GM23248 (cell line): ENCODE measurements at regions not wholly inside any gene's neighbourhood (a gene's known extent, or its start where the extent isn't known, plus 50 kb on each side); places are given as distances from the start of the nearest gene placed in this dataset.

Experiments
- DNase-seq: peaks from one replicate; pipeline ENCODE4 v3.0.0-alpha.2; 2015
- H2AFZ ChIP-seq: fragments of 200-600 bp; sonication (generic); 2 replicates; pipeline ENCODE4 v1.6.1; 2016; ENCODE audit warnings: antibody characterized with exemption
- H3F3A ChIP-seq: fragments of 200-600 bp; sonication (generic); 2 replicates; pipeline ENCODE4 v1.6.1; 2016; ENCODE audit warnings: mild to moderate bottlenecking, antibody characterized with exemption, mixed run types; ENCODE audit not compliant: insufficient read depth
- H3K27ac ChIP-seq: fragments of 200-600 bp; sonication (generic); 2 replicates; pipeline ENCODE4 v1.5.1; 2016; ENCODE audit warnings: mild to moderate bottlenecking
- H3K27me3 ChIP-seq: fragments of 200-600 bp; sonication (generic); replicated peaks from 2 replicates; pipeline ENCODE4 v1.6.1; 2016; ENCODE audit warnings: mild to moderate bottlenecking; ENCODE audit not compliant: insufficient read depth
- H3K36me3 ChIP-seq: fragments of 200-600 bp; sonication (generic); 2 replicates; pipeline ENCODE4 v1.6.1; 2016; ENCODE audit warnings: low read depth, mild to moderate bottlenecking
- H3K4me1 ChIP-seq: fragments of 200-600 bp; sonication (generic); 2 replicates; pipeline ENCODE4 v1.6.1; 2016; ENCODE audit warnings: mild to moderate bottlenecking; ENCODE audit not compliant: insufficient read depth
- H3K4me2 ChIP-seq: fragments of 200-600 bp; sonication (generic); one replicate; pipeline ENCODE4 v1.6.1; 2016; ENCODE audit warnings: mild to moderate bottlenecking; ENCODE audit not compliant: unreplicated experiment
- H3K4me3 ChIP-seq: fragments of 200-600 bp; sonication (generic); 2 replicates; pipeline ENCODE4 v1.5.1; 2016; ENCODE audit warnings: mild to moderate bottlenecking
- H3K79me2 ChIP-seq: fragments of 200-600 bp; sonication (generic); 2 replicates; pipeline ENCODE4 v1.6.1; 2016; ENCODE audit warnings: mild to moderate bottlenecking; ENCODE audit not compliant: insufficient read depth
- H3K9ac ChIP-seq: fragments of 200-600 bp; sonication (generic); 2 replicates; pipeline ENCODE4 v1.6.1; 2016; ENCODE audit warnings: mild to moderate bottlenecking
- H3K9me2 ChIP-seq: fragments of 200-600 bp; sonication (generic); 2 replicates; pipeline ENCODE4 v1.6.1; 2016; ENCODE audit warnings: mixed run types, mild to moderate bottlenecking, moderate library complexity; ENCODE audit not compliant: insufficient read depth
- H3K9me3 ChIP-seq: fragments of 200-600 bp; sonication (generic); one replicate; pipeline ENCODE4 v1.6.1; 2017; ENCODE audit warnings: low read depth
- H4K20me1 ChIP-seq: fragments of 200-600 bp; sonication (generic); 2 replicates; pipeline ENCODE4 v1.6.0; 2016; ENCODE audit not compliant: insufficient read depth
- EZH2 ChIP-seq: fragments of 200-600 bp; sonication (generic); IDR thresholded peaks from 2 replicates; pipeline ENCODE4 v1.6.1; 2018; ENCODE audit warnings: antibody characterized with exemption, mild to moderate bottlenecking; ENCODE audit not compliant: insufficient read depth, poor library complexity, severe bottlenecking
- EZH2phosphoT487 ChIP-seq: fragments of 200-600 bp; sonication (generic); IDR thresholded peaks from 2 replicates; pipeline ENCODE4 v1.6.1; 2018; ENCODE audit warnings: antibody characterized with exemption, moderate library complexity, mild to moderate bottlenecking, low read depth; ENCODE audit not compliant: insufficient read depth
- WGBS, 2 experiments: methylation state at CpG; one replicate each; pipeline ENCODE4 v1.1.6; 2015 to 2017; ENCODE audit warnings: low lambda C conversion rate in 2 of 2, low coverage in 1 of 2; ENCODE audit errors: missing lambda C conversion rate in 2 of 2; 5-methylcytosine and 5-hydroxymethylcytosine counted together
- in situ Hi-C: fragments of 300-500 bp; cut with MboI; formaldehyde crosslinking; loops from 2 replicates; pipeline ENCODE4 v1.15.0; 2020

DNA sequence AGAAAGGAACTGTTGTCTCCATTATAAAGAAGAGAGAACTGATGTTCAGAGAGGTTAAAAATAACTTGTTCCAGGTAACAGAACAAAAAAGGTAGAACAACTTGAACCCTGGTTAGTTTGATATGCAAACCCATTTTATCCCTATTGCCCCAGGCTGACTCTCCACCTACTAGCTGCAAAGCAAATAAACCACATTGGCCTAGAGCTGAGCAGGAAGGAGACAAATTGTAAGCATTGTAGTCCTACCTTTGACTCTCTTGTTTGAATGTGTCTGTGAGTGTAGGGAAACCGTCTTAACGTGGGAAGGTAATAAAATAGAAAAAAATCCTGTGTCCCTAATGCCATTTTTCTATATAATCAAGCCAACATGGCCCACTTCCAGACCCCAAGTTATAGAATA is 126.4 kb downstream of the CCER1 start:
- Histone ChIP-seq H3K4me3 (no peak overlapping the region), H3K9ac (no peak overlapping the region), H3K9me2 (peaks cover 2% of the 10 kb centered on the region; the same call in 1 of the 2 replicates), H3K79me2 (no peaks in the 10 kb centered on the region), H3K36me3 (no peaks in the 10 kb centered on the region), H3K27me3 (no peaks in the 10 kb centered on the region), H2AFZ (no peak overlapping the region), H3K4me1 (no peaks in the 10 kb centered on the region), H3K27ac (no peak overlapping the region), H4K20me1 (no peaks in the 10 kb centered on the region), H3K4me2 (no peak overlapping the region), H3K9me3 (no peaks in the 10 kb centered on the region), H3F3A (no peaks in the 10 kb centered on the region)
- 16 to 19% methylated on average over 2 of the region's 2 CpGs for WGBS, 2 experiments
- no peak for DNase-seq
- TF ChIP-seq EZH2phosphoT487 (no peak), EZH2 (no peak)
- in situ Hi-C loops = no loop called here

DNA sequence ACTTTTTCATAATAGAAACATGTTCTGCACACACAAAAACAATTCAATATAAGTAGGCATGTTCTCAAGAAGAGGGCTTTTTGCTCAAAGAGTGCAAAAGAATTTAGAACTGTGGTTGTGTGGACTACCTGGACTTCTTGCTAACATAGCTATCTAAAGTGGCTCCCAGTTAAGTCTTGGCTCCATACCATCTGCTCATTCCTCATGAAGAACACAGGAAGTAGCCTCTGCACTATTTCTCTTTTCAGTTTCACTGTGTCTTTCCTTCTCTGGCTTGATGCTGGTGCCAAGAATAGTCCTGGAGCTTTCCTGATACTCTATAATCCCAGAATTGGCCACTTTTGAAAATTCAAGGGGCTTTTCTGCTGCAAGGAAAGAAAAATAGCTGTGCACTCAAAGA is 127.4 kb downstream of the CCER1 start:
- TF ChIP-seq EZH2 (no peak), EZH2phosphoT487 (no peak)

DNA sequence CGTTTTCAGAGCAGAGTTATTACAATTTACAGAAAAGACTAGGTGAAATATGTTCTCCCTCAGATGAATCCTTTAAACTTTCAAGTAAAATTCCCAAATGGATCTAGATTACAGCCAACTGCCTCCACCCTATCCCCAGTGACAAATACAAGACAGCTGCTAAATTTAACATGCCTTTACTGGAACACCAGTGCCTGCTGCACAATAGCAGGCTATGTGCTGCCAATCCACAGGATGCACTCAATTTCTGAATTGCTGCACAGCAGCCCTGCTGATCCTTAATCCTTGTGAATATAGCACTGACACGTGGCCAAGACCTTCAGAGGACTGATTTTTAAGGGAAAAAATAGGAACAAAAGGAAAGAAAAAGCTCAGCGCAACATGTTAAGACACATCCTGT is 128.9 kb downstream of the CCER1 start:
- no peak overlapping the region for H3K4me3 ChIP-seq
- no peak overlapping the region for H3K27ac ChIP-seq
- 56 to 69% methylated on average over 3 of the region's 3 CpGs for WGBS, 2 experiments
- no peaks in the 10 kb centered on the region for H3K27me3 ChIP-seq
- no peaks in the 10 kb centered on the region for H4K20me1 ChIP-seq
- no peaks in the 10 kb centered on the region for H3K9me3 ChIP-seq
- TF ChIP-seq EZH2 (no peak), EZH2phosphoT487 (no peak)
- H3K79me2 ChIP-seq = no peaks in the 10 kb centered on the region
- in situ Hi-C loops = no loop called here
- H3K36me3 ChIP-seq = no peaks in the 10 kb centered on the region
- no peak overlapping the region for H3K4me2 ChIP-seq
- no peaks in the 10 kb centered on the region for H3K9me2 ChIP-seq
- no peaks in the 10 kb centered on the region for H3F3A ChIP-seq
- no peak overlapping the region for H3K9ac ChIP-seq
- H2AFZ ChIP-seq = no peak overlapping the region
- H3K4me1 ChIP-seq = no peaks in the 10 kb centered on the region
- DNase-seq = no peak

More for the DNA sequence above, 127.4 kb downstream of the CCER1 start:
- H4K20me1 ChIP-seq = no peaks in the 10 kb centered on the region
- no peaks in the 10 kb centered on the region for H3F3A ChIP-seq
- in situ Hi-C loops = no loop called here
- H3K4me3 ChIP-seq = no peak overlapping the region
- no peaks in the 10 kb centered on the region for H3K79me2 ChIP-seq
- no peak overlapping the region for H2AFZ ChIP-seq
- peaks cover 2% of the 10 kb centered on the region; the same call in 1 of the 2 replicates for H3K9me2 ChIP-seq
- no peaks in the 10 kb centered on the region for H3K36me3 ChIP-seq
- no peak overlapping the region for H3K4me2 ChIP-seq
- no peak overlapping the region for H3K9ac ChIP-seq
- no peak overlapping the region for H3K27ac ChIP-seq
- H3K4me1 ChIP-seq = no peaks in the 10 kb centered on the region
- H3K27me3 ChIP-seq = no peaks in the 10 kb centered on the region
- no peak for DNase-seq
- no peaks in the 10 kb centered on the region for H3K9me3 ChIP-seq

DNA sequence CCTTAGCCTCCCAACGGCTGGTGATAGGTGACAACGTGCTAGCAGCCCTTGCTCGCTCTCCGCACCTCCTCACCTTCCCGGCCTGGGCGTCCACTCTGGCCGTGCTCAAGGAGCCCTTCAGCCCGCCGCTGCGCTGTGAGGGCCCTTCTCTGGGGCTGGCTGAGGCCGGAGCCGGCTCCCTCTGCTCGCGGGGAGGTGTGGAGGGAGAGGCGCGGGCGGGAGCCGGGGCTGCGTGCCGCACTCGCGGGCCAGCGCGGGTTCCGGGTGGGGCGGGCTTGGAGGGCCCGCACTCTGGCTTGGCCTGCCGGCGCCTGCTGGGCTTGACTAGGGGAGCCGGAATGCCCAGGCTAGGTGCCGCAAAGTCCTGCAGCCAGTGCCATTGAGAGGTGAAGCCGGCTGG is 131.1 kb downstream of the CCER1 start:
- no peak for DNase-seq
- Histone ChIP-seq H3K9ac (no peak overlapping the region), H3K9me2 (no peaks in the 10 kb centered on the region), H3K27me3 (no peaks in the 10 kb centered on the region), H3K27ac (no peak overlapping the region), H3K4me1 (no peaks in the 10 kb centered on the region), H3K9me3 (no peaks in the 10 kb centered on the region), H4K20me1 (no peaks in the 10 kb centered on the region), H3K36me3 (no peaks in the 10 kb centered on the region), H3K4me2 (no peak overlapping the region), H2AFZ (no peak overlapping the region), H3F3A (no peaks in the 10 kb centered on the region), H3K4me3 (no peak overlapping the region), H3K79me2 (no peaks in the 10 kb centered on the region)
- WGBS, 2 experiments = 90% methylated on average over 15 to 32 of the region's 32 CpGs
- TF ChIP-seq EZH2 (no peak), EZH2phosphoT487 (no peak)
- in situ Hi-C loops = no loop called here

DNA sequence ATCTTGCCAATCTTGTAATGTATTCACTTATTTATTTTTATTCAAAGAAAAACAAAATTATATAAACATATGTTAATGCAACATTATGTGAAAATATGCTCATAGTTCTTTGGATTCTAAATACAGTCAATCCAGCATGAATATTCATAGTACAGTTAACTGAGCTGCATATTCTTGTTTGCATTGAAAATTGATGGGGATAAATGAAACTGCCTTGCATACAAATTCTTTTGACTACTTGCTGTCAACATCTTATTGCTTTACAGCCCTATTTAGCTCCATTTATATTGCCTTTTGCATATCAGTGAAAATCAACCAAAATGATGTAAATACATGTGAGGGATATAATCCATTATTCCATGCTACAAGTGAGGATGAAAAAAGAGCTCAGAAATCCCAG is 135.3 kb downstream of the CCER1 start:
- Histone ChIP-seq H3K27me3 (no peaks in the 10 kb centered on the region), H3K9me3 (no peaks in the 10 kb centered on the region), H3K36me3 (no peaks in the 10 kb centered on the region), H3K4me3 (no peak overlapping the region), H3F3A (peaks cover 17% of the 10 kb centered on the region; the same call in 1 of the 2 replicates), H4K20me1 (no peaks in the 10 kb centered on the region), H3K4me1 (peaks cover 12% of the 10 kb centered on the region), H3K9ac (no peak overlapping the region), H2AFZ (no peak overlapping the region), H3K79me2 (no peaks in the 10 kb centered on the region), H3K27ac (no peak overlapping the region), H3K9me2 (no peaks in the 10 kb centered on the region), H3K4me2 (no peak overlapping the region)
- in situ Hi-C loops = no loop called here
- DNase-seq = no peak
- no peak for TF ChIP-seq EZH2
